ENCODE measurements at regions not wholly inside any gene's neighbourhood (a gene's known extent, or its start where the extent isn't known, plus 50 kb on each side); places are given as distances from the start of the nearest gene placed in this dataset.

DNA sequence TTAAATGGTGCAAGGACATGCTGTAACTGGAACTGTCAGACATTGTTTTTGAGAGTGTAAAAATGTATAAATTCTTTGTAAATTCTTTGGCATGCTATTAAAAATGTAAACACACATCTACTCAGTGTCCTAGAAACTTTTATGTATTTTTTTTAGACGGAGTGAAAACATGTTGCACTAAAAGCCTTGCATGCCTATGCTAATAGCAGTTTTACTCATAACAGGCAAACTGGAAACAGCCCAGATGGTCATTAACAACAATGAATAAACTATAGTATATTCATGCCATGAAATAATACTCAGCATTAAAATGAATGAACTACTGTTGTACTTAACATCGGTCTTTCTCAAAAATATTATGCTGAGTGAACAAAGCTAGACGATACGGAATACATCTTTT is 954.8 kb upstream of the DDX18 start:
- TF ChIP-seq POLR2A (IDR thresholded peaks at IDR 0.05; ENCODE audit: low read depth, low read length) (no peak), CEBPB (IDR thresholded peaks at IDR 0.05; ENCODE audit: low read depth, low read length) (no peak)
